DMS153 treated with DMSO at 0.1 percent for 48 hours (cell line): ENCODE measurements at regions not wholly inside any gene's neighbourhood (a gene's known extent, or its start where the extent isn't known, plus 50 kb on each side); places are given as distances from the start of the nearest gene placed in this dataset.

Experiments used
- DNase-seq: peaks from one replicate; lab custom pipeline; 2025; ENCODE audit not compliant: unreplicated experiment; lab: John Stamatoyannopoulos, UW

DNA sequence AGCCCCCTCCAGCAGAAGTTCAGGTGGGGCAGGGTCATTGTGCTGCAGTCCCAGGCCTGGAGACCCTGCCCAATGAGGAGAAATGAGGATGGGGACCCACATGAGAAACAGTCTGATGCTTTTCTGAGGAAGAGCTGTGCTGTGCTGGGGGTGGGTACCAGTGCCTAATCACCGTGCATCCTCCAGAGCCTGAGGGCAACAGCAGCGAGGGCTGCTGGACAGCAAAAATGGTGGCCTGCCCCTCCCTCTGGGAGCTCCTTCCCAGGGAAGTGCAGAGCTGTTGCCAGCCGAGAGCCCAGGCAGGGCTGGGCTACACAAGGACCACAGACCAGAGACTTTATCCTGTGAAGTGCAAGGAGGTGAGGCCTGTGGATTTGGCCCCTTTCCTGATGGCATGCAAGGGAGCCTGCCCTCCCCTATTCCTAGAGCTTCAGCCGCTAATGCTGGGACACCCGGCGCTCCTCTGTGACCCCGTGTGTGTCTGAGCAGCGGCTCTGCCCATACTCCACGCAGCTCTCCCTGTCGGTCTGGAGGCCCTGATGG lies 134.8 kb downstream of the DSEL start:
- no peak for DNase-seq

DNA sequence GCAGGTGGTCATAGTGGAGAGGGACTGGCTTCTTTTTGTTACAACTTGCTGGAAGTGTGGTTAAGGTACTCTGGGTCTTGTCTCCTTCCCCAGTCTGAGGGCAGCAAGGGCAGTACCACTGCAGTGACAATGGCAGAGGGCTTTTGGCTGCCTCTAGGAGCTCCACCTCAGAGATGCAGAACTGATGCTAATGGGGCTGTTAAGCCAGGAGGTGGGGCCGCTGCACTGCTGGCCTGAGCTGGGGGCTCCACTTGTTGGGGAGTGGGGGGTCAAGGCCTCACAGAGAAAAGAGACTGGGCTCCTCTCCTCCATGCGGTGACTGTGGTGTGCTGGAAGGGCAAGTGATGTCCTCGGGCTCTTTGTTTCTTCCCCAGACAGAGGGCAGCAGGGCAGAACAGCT lies 135.7 kb downstream of the DSEL start:
- DNase-seq: no peak

DNA sequence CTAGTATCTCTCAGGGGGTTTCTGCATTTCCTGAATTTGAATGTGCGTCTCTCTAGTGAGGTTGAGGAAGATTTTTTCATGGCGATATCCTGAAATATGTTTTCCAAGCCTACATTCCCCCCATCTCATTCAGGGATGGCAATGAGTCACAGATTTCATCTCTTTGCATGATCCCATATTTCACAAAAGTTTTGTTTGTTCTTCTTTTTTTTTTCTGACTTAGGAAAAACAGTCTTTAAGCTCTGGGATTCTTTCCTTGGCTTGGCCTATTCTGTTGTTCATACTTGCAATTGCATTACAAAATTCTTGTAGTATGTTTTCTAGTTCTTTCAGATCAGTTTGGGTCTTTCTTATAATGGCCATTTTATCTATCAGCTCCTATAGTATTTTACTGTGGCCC lies 136.5 kb downstream of the DSEL start:
- no peak for DNase-seq

DNA sequence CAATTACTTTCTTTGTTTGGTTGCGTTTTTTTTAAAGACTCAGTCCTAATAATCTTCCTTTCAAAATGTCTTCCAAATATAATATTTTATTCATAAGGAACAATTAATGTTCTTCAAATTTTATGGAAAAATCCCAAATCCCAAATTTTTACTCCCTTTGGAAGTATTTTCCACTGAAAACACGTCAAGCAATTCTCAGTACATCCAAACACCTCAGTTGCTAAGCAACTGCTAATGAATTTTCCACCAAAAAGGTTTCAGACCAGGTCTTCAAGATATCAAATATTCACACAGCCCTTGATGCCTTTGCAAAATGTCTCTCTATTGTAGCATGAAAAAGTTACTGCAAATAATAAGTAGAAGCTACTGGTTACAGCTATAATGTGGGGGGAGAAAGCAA lies 140.1 kb downstream of the DSEL start:
- DNase-seq: no peak

DNA sequence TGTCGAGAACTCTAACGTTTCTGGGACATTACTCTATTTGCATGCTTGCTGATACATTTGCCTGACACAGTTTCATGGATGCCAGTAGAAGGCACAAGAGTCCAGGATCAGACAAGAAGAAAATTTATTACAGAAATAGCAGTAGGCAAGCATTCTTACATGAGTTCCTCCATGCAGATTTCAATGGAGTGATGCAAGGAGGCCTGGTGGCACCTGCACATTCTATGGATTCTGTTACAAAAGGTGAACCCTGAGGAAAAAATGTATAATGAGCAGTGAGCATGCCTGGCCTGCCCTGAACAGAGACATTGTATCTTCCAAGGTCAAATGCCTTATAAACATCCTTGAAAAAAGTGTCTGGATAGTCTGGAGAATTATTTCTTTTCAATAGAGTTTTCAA lies 142.9 kb downstream of the DSEL start:
- DNase-seq: no peak

DNA sequence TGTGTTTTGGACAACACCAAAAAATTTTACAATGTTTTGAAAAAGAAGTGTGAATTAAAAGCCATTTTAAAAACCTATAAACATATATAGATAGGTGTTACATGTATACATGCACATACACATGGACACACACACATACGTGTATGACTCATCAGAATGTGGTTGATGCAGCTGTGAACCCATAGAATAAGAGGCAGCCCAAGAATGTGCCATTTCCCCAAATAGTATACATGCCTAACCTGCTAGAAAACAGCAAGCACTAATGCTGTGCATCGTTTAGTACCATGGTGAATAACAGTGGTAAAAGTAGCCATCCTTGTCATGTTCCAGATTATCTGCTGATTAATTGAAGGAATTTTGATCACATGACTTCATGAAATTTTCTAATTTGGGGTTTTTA lies 149.0 kb downstream of the DSEL start:
- no peak for DNase-seq

DNA sequence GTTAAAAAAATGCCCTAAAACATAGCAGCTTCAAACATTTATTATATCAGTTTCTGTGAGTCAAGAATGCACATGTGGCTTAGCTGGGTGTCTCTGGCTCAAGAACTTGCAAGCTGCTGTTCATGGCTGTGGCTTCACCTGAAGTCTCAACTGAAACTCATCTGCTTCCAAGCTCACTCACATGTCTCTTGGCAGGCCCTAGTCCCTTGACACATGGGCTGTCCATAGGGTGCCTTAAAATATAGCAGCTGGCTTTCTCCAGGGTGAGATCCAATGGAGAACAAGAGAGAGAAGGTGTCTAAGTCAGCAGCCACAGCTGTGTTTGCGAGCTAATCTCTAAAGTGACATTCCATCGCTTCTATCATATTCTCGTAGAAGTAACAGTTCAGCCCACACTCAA lies 152.8 kb downstream of the DSEL start:
- no peak for DNase-seq

DNA sequence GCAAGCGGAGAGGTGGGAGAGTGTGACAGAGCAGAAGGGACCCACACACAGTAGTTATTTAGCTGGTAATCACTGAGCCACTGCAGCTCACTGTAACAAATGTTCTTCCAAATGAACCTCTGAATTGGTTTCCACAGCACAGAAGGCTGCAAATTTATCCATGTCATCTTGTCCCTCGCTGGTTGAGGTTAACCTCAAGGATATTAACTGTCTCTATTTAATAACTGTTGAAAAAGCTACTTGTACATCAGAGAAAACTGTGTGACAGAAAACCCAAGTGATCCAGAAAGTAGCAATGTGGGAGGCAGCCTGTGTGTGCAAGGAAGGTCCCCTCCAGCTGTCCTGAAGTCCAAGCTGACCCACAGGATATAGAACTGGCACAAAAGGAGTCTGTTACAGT lies 153.6 kb downstream of the DSEL start:
- no peak for DNase-seq

DNA sequence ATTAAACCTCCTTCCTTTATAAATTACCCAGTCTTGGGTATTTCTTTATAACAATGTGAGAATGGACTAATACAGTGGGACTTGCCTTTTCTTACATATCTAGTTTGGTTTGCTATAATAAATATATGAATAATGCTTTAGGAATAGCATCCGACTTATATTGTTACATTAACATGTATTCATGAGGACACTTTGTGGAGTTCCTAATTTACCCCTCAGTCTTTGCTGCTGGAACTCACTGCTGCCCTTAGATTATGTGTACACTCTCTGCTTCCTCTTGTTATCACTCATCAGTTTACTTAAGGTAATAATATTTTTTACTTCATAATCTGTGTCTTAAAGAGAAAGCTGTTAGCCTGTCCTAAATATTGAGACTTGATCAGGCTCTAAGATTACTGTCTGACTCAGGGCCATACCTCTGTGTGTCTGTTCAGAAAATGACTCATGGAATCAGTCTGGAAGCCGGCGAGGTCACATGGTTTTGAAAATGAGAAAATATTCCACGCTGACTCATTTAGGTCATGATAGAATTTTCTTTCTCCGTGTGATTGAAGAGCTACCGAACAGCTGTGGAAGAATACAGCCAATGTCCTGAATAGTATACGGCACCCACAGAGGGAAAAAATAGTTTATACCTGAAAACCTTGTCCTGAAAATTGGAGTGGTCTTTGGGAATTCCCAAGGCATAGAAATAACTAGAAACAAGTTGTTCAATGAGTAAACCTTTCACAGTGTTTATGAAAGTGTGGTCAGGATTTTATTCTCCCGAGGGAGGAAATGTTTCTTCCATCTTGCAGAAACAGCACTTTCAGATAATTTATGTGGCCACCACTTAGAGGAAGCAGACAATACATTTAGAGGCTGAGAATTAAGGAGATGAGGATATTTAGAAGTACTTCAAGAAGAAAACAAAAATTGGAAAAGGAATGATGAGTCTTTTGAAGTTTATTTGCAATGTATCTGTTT lies 156.4 kb downstream of the DSEL start:
- DNase-seq: no peak

DNA sequence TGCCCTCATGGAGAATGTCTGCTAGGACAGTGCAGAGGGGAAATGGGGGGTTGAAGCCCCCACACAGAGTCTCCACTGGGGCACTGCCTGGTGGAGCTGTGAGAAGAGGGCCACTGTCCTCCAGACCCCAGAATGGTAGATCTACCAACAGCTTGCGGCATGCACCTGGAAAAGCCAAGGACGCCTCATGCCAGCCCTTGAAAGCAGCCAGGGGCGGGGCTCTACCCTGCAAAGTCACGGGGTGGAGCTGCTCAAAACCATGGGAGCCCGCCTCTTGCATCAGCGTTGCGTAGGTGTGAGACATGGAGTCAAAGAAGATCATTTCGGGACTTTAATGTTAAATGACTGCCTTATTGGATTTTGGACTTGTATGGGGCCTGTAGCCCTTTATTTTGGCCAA lies 157.6 kb downstream of the DSEL start:
- no peak for DNase-seq

DNA sequence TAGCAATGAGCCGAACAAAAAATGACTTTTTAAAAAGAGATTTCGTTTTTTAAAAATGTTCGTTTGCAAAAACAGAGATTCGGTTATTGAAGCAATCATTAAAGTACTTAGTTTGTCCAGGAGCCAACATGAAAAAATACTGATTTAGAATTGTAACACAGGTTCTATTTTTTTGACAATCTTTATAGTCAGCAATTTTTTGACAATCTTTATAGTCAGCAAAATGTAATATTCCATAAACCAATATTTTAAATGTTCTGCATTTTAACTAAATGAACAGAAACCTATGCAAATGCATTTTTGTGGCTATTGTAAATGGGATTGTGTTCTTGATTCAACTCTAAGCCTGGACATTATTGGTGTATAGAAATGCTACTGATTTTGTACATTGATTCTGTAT lies 161.8 kb downstream of the DSEL start:
- DNase-seq: no peak

DNA sequence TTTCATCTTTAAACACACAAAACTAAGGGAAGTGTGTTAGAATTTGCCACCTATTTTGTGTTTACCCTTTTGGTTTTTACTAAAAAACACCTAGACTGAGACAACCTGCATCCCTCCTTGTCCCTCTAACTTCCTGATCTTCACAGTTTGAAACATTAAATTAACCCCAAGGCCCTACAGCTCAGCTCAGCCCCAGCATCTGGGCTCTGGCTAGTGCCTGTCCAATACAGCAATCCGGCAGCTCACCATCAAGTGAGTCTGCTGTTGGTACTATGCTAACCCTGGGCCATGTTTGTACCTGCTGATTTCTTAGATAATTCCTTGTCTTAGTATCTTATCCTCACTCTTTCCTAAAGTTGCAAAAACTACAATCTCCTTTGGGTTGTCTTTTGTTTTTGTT lies 162.4 kb downstream of the DSEL start:
- no peak for DNase-seq

DNA sequence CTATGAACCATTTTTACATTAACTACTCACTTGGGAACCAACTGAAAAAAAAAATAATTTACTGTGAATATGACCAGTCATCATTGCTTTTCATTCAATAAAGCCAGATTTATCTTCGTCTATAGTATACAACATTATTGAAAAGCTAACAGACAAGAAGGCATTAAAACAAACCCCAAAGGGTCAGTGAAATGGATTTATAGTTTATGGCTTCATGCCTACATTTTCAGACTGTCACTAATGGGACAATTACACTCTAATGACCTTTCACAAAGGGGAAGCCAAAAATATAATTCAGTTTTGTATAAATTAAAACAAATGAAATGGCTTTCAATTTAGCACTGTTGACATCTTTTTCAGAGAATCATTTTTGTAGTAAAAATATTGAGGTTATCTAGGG lies 169.1 kb downstream of the DSEL start:
- no peak for DNase-seq

DNA sequence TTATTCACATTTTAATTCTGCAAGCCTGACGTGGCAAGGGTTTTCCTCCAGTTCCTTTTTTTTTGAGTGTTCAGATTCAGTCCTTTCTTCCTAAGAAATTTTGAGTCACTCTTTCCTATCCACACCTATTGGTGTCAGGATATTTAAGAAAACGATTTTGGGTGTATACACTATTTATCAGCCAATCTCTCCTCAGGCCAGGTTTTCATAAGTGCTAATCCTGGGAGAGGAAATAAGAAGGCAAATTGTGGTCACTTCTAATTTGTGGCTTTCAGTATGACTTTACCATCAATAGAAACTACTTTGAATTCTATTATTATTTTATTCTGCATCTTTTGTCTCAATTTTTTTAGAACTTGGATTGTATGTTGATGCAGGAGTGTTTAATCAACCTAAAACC lies 174.4 kb downstream of the DSEL start:
- no peak for DNase-seq

DNA sequence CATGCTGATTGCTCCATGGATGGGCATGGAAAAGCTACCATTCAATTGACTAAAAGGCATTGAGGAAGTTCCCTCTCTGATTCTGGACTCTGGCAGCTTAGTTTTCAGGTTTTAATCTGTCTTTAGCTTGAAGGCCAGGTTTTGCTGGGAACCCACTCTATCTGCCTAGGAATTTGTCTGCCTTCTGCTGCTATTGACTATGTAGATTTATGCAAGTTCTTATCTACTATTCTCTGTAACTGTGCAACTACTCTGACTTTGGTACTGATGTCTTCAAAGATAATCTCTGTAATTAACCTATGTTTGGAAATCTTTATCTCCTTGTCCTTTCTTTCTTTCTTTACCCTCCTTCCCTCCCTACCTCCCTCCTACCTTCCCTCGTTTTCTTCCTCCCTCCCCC lies 178.8 kb downstream of the DSEL start:
- no peak for DNase-seq

DNA sequence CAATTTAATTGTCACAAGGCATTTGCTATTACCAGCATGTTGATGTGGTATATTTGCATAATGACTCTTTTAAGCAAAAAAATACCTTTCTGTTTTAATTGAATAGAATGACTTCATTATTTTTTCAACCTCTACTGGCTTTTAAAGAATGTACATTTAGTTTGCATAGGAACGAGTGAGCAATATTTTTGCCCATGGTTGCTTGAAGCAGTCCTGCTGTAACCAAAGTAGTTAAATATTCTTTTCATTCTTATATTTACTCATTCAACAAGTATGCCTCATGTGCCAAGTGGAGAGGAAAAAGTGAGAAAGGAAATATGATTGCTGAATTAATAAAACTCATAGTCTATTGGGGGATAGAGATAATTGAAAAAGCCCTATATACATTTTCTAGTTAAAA lies 184.7 kb downstream of the DSEL start:
- DNase-seq: no peak

DNA sequence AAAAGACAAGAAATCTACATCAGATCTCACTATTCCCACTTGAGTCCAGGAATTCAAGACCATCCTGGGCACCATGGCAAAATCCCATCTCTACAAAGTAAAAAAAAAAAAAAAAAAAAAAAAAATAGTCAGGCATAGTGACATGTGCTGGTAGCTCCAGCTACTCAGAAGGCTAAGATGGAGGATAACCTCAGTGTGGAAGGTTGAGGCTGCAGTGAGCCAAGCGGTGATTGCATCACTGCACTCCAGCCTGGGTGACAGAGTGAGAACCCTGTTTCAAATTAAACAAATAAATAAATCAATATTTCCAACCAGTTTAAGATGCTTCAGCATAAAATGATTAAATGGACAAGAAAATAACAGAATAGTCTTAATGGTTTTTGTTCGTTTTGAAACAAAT lies 197.4 kb downstream of the DSEL start:
- DNase-seq: no peak

DNA sequence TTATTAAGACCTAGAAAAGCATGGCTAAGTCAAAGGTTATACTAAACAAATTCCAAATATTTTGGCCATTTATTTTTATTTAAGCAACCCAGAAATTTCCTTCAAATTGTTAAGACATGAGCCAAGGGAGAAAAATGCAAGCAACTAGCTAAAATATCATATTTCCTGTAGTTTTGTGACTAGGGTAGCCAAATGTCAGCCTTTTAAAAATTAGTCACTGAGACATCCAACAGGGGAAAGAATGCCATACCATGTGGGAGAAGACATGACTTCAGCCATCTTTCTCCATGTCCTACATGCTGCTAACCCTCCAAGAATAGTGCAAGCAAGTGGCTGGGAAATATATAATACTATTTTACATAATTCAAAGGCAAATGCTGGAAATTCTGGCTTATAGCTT lies 197.9 kb downstream of the DSEL start:
- no peak for DNase-seq

DNA sequence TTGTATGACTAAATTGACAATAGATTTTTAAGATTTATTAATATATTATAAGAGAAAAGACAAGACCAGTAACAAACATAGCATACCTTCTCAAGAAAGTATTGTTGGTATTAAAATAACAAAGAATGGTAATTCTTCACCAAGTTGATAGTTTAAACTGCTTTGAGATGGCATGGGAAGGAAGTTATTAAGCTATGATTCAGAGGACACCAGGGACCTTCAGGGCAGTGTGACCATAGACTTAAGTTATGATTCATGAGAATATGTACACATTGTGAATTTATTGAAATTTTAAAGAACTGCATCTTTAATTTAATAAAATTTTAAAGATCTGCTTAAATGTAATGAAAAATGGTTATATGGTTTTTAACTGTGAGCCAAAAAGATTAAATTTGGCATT lies 205.7 kb downstream of the DSEL start:
- no peak for DNase-seq

DNA sequence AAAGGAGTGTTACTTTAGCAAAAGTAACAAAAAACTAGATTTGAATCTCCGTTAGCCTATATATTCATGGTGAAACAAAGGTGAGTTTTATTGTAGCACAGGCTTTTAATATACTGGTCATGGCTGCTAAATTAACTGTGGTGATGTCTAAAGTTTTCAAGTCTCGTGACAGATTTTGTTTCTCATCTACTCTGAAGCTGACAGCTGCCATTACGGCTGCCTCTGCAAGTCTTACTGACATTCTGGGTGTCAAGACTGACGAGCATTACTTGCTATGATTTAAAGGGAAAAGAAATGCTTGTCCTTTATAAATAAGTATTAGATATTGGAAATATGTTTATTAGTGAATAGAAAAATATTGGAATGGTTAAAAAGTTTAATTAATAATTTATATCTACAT lies 207.7 kb downstream of the DSEL start:
- DNase-seq: no peak

DNA sequence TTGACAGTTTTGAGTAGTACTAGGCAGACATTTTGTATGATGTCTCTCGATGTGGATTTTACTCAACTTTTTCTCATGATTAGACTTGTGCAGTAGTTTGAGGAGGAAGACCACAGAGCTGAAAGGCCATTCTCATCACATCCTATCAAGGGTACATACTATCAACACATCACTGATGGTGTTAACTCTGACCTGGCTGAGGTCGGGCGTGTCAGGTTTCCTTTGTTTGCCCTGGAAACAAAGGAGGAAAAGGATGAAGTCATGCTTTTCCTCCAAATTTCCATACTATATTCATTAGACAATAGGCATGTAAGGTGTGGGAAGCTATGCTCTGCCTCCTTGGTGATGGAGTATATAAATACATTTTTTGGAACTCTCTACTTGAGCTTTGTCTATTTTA lies 211.1 kb downstream of the DSEL start:
- no peak for DNase-seq

DNA sequence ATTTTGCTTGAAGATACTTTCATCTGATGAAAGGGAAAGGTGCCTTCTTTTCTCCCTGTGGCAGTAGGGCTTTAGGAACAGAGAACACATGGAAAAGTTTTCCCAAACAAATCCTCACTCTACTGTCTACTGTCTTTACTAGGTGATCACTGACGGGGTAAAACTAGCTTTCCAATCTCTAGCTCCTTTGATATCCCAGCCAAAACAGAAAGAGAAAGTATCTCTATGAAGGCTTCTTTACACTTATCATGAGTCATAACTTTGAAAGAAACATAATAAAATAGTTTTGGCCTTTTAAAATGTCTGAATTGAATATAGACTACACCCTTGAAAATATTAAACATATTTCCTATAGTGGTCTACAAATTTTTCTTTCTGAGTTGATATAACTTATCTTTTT lies 214.5 kb downstream of the DSEL start:
- DNase-seq: no peak

DNA sequence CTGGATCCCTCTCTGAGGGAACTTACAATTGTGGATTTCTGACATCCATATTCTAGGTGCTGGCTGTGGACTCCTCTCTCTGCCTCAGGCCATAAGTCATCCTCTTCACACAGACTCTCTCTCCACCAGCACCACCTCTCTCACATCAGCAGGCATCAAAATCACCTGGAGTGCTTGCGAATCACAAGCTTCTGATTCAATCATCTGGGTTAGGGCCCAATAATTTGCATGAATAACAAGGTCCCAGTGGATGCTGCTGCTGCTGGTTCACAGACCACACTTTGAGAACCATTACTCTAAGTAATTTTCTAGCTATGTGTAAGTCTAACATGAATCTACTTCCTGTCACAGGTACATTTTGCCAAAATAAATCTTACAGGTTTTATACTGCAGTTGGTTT lies 214.9 kb downstream of the DSEL start:
- DNase-seq: no peak
